B cell (primary cell): ENCODE measurements at regions not wholly inside any gene's neighbourhood (a gene's known extent, or its start where the extent isn't known, plus 50 kb on each side); places are given as distances from the start of the nearest gene placed in this dataset.

Source experiments
- ATAC-seq: fragments of 200-7000 bp; cut with Tn5 transposase; one replicate; pipeline ENCODE4 v1.10.0; 2021; ENCODE audit warnings: low read depth, mild to moderate bottlenecking, moderate number of reproducible peaks, moderate library complexity
- CTCF ChIA-PET: fragments of 350-600 bp; sonication (Branson Sonifier 250); formaldehyde crosslinking; loops from one replicate; lab custom pipeline; 2021; ENCODE audit warnings: antibody characterized with exemption, inconsistent platforms; lab: Charles Lee
- POLR2A ChIA-PET: fragments of 350-600 bp; sonication (Branson Sonifier 250); formaldehyde crosslinking; loops from one replicate; lab custom pipeline; 2021; ENCODE audit warnings: antibody characterized with exemption; lab: Charles Lee
- DNase-seq: peaks from one replicate; pipeline ENCODE4 v3.0.0; 2013
- H2AFZ ChIP-seq: 2 replicates; pipeline ENCODE4 v1.6.1; 2012; ENCODE audit warnings: mild to moderate bottlenecking, low read depth, low read length; ENCODE audit not compliant: insufficient read depth, poor library complexity, severe bottlenecking
- H3K27ac ChIP-seq, 2 donors: 1 replicate in 1 of 2; 2 replicates in 1 of 2; pipeline ENCODE4 v1.5.1; 2012 to 2013; ENCODE audit warnings: low read length in 2 of 2, mild to moderate bottlenecking in 2 of 2, moderate library complexity in 1 of 2
- H3K27me3 ChIP-seq, 4 experiments: fragments of 200-600 bp in 1 of 4; sonication (generic) in 1 of 4; replicated peaks in 1 of 4; 1 replicate in 2 of 4; 2 replicates in 2 of 4; pipeline versions ENCODE4 v1.6.1 to v1.7.0; 2013 to 2016; ENCODE audit warnings: low read length in 3 of 4, mild to moderate bottlenecking in 2 of 4, mixed read lengths in 1 of 4, moderate library complexity in 1 of 4; ENCODE audit not compliant: insufficient read depth in 4 of 4, control insufficient read depth in 3 of 4; ENCODE audit errors: control extremely low read depth in 1 of 4
- H3K36me3 ChIP-seq, 2 experiments: replicated peaks in 1 of 2; 1 replicate in 1 of 2; 2 replicates in 1 of 2; pipeline versions ENCODE4 v1.6.1 to v1.7.1; 2013; ENCODE audit warnings: low read length in 1 of 2; ENCODE audit not compliant: insufficient read depth in 2 of 2, control insufficient read depth in 1 of 2; ENCODE audit errors: control extremely low read depth in 1 of 2, extremely low read depth in 1 of 2
- H3K4me1 ChIP-seq, 2 donors: fragments of 200-600 bp in 1 of 2; sonication (generic) in 1 of 2; 1 replicate in 1 of 2; 2 replicates in 1 of 2; pipeline versions ENCODE4 v1.5.1 to v1.6.1; 2013 to 2017; ENCODE audit warnings: low read length in 2 of 2; ENCODE audit not compliant: control insufficient read depth in 2 of 2, insufficient read depth in 2 of 2
- H3K4me2 ChIP-seq: replicated peaks from 2 replicates; pipeline ENCODE3; 2012; ENCODE audit warnings: mild to moderate bottlenecking, low read depth, low read length; ENCODE audit not compliant: poor library complexity, severe bottlenecking
- H3K4me3 ChIP-seq, 5 experiments: fragments of 200-600 bp in 1 of 5; sonication (generic) in 1 of 5; 1 replicate in 3 of 5; 2 replicates in 2 of 5; pipeline versions ENCODE4 v1.5.1 to v1.7.0; 2011 to 2016; ENCODE audit warnings: low read length in 4 of 5, mild to moderate bottlenecking in 4 of 5, low read depth in 2 of 5, control low read depth in 1 of 5, moderate library complexity in 1 of 5; ENCODE audit not compliant: insufficient read depth in 1 of 5; ENCODE audit errors: control extremely low read depth in 1 of 5, extremely low read depth in 1 of 5
- H3K79me2 ChIP-seq: fragments of 200-600 bp; sonication (generic); one replicate; pipeline ENCODE4 v1.6.0; 2016; ENCODE audit warnings: low read length; ENCODE audit not compliant: control insufficient read depth, insufficient read depth
- H3K9ac ChIP-seq: fragments of 200-600 bp; sonication (generic); 2 replicates; pipeline ENCODE4 v1.6.1; 2017; ENCODE audit warnings: mild to moderate bottlenecking, low read length, moderate library complexity
- H3K9me3 ChIP-seq, 3 donors: one replicate each; pipeline versions ENCODE4 v1.6.1 to v1.7.1; 2013; ENCODE audit warnings: low read length in 2 of 3; ENCODE audit not compliant: control insufficient read depth in 2 of 3, insufficient read depth in 1 of 3; ENCODE audit errors: control extremely low read depth in 1 of 3
- H4K20me1 ChIP-seq: 2 replicates; pipeline ENCODE4 v1.6.0; 2012; ENCODE audit warnings: mild to moderate bottlenecking, low read length; ENCODE audit not compliant: insufficient read depth, control insufficient read depth, poor library complexity, severe bottlenecking
- H3K27ac Mint-ChIP-seq: one replicate; pipeline ENCODE4 v1.8.0; 2021; ENCODE audit warnings: mixed read lengths
- H3K27me3 Mint-ChIP-seq: one replicate; pipeline ENCODE4 v1.8.0; 2021; ENCODE audit warnings: mixed read lengths
- H3K4me1 Mint-ChIP-seq: one replicate; pipeline ENCODE4 v1.8.0; 2021; ENCODE audit warnings: mixed read lengths
- H3K4me3 Mint-ChIP-seq: one replicate; pipeline ENCODE4 v1.8.0; 2021; ENCODE audit warnings: mixed read lengths
- H3K9me3 Mint-ChIP-seq: one replicate; pipeline ENCODE4 v1.8.0; 2022; ENCODE audit warnings: mixed read lengths; ENCODE audit not compliant: insufficient read depth
- EZH2 ChIP-seq: IDR thresholded peaks from 2 replicates; pipeline ENCODE4 v1.6.1; 2012; ENCODE audit warnings: borderline replicate concordance, low read depth, mild to moderate bottlenecking, moderate library complexity, low read length; ENCODE audit not compliant: insufficient read depth, poor library complexity, severe bottlenecking
- WGBS: methylation state at CpG from one replicate; pipeline ENCODE4 v1.1.5; 2013; ENCODE audit warnings: missing lambda C conversion rate; ENCODE audit not compliant: insufficient coverage; 5-methylcytosine and 5-hydroxymethylcytosine counted together
- intact Hi-C: fragments of 100-400 bp; cut with micrococcal nuclease; formaldehyde crosslinking; loops from one replicate; pipeline ENCODE4 v1.10.0; 2022
- TF ChIP-seq, protein P1 (sequence below): fragments of 200-600 bp; IDR thresholded peaks from one replicate; pipeline ENCODE4 v1.8.0; 2022; ENCODE audit warnings: antibody characterized with exemption, mild to moderate bottlenecking

DNA sequence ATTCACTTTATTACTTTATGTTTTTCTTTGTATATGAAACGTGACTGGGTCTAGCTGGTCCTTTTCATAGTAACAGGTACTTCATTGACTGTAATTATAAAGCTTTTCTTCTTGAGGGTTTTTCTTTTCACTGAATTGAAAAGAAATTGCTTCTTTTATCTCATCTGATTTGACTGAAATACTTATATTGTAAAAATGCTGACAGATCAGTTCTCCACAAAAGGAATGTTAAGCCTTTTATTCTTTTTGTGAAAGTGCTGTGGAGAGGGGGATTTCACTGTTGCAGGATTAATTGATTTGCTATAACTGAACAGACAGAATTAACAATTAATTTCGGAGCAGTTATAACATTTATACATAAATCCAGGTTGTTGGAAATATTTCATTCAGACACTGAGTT lies 2043.6 kb upstream of the C9orf72 start:
- Mint-ChIP-seq H3K27ac (no peak overlapping the region), H3K4me1 (no peaks in the 10 kb centered on the region), H3K4me3 (no peak overlapping the region), H3K9me3 (no peaks in the 10 kb centered on the region), H3K27me3 (no peaks in the 10 kb centered on the region)
- ATAC-seq (no peak), DNase-seq (no peak)
- Histone ChIP-seq H3K27ac (no peak overlapping the region), H3K36me3 (no peaks in the 10 kb centered on the region), H3K27me3 (no peaks in the 10 kb centered on the region), H2AFZ (no peak overlapping the region), H3K4me3 (no peak overlapping the region), H3K9ac (no peak overlapping the region), H3K9me3 (no peaks in the 10 kb centered on the region), H3K4me1 (no peaks in the 10 kb centered on the region), H4K20me1 (no peaks in the 10 kb centered on the region), H3K4me2 (no peak overlapping the region), H3K79me2 (no peaks in the 10 kb centered on the region)
- no peak for TF ChIP-seq EZH2
- TF ChIP-seq, protein P1, sequence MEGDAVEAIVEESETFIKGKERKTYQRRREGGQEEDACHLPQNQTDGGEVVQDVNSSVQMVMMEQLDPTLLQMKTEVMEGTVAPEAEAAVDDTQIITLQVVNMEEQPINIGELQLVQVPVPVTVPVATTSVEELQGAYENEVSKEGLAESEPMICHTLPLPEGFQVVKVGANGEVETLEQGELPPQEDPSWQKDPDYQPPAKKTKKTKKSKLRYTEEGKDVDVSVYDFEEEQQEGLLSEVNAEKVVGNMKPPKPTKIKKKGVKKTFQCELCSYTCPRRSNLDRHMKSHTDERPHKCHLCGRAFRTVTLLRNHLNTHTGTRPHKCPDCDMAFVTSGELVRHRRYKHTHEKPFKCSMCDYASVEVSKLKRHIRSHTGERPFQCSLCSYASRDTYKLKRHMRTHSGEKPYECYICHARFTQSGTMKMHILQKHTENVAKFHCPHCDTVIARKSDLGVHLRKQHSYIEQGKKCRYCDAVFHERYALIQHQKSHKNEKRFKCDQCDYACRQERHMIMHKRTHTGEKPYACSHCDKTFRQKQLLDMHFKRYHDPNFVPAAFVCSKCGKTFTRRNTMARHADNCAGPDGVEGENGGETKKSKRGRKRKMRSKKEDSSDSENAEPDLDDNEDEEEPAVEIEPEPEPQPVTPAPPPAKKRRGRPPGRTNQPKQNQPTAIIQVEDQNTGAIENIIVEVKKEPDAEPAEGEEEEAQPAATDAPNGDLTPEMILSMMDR, result no peak
- ChIA-PET POLR2A (no interaction called here), CTCF (no interaction called here)
- intact Hi-C loops, result no loop called here
- no CpG with 5 or more reads among the region's 2 CpGs for WGBS

DNA sequence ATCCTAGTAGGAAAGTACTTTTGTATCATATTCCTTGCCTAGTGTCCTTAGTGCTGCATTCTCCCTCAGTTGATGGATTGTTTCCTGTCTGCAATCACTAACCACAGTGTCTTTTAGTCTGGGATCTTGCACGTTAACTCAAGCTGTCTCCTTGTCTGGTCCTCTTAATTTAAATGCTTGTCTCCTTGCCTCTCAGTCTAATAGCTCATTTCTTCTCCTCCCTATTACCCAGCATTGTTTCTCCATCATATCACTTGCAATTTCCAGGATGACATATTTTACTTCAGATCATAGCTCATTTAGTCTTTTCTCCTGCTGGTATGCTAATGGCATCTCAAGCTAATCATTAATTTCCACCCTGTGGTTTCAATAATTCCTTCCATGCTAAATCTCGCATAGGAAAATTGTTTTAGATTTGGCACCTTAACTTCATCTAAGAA lies 2052.0 kb upstream of the C9orf72 start:
- H4K20me1 ChIP-seq, result no peaks in the 10 kb centered on the region
- intact Hi-C loops, result no loop called here
- peaks cover 0 to 4% (median 0%) of the 10 kb centered on the region in 3 donors for H3K9me3 ChIP-seq
- no peaks in the 10 kb centered on the region for H3K27me3 Mint-ChIP-seq
- H3K4me3 ChIP-seq, result no peak overlapping the region
- H3K36me3 ChIP-seq, result no peaks in the 10 kb centered on the region
- ChIA-PET POLR2A (no interaction called here), CTCF (no interaction called here)
- no peak for ATAC-seq
- peaks cover 3% of the 10 kb centered on the region for H3K9me3 Mint-ChIP-seq
- no peak overlapping the region for H3K4me2 ChIP-seq
- TF ChIP-seq, protein P1, result no peak
- TF ChIP-seq EZH2, result no peak
- H3K27ac ChIP-seq, result no peak overlapping the region
- H3K9ac ChIP-seq, result no peak overlapping the region
- no peak overlapping the region for H3K4me3 Mint-ChIP-seq
- no peak overlapping the region for H2AFZ ChIP-seq
- H3K79me2 ChIP-seq, result no peaks in the 10 kb centered on the region
- H3K4me1 Mint-ChIP-seq, result no peaks in the 10 kb centered on the region
- H3K27ac Mint-ChIP-seq, result no peak overlapping the region
- 10% methylated on average over 1 of the region's 2 CpGs for WGBS
- H3K27me3 ChIP-seq, result no peaks in the 10 kb centered on the region
- H3K4me1 ChIP-seq, result no peaks in the 10 kb centered on the region
- no peak for DNase-seq
